GM21737 (cell line): ENCODE measurements at regions not wholly inside any gene's neighbourhood (a gene's known extent, or its start where the extent isn't known, plus 50 kb on each side); places are given as distances from the start of the nearest gene placed in this dataset.
"Not testable (repeated sequence)": the region's sequence is repeated elsewhere in the genome, so short reads cannot be mapped to it uniquely, and the experiment has no call there.

Experiments
- ATAC-seq: cut with Tn5 transposase; IDR thresholded peaks from one replicate; pipeline ENCODE4 v1.9.1; 2021; ENCODE audit warnings: mild to moderate bottlenecking, moderate library complexity; ENCODE audit not compliant: unreplicated experiment

- ATAC-seq: no peak
Measured at GRCh38 chr15:98263787-98264186, 303.3 kb downstream of the ARRDC4 start.

DNA sequence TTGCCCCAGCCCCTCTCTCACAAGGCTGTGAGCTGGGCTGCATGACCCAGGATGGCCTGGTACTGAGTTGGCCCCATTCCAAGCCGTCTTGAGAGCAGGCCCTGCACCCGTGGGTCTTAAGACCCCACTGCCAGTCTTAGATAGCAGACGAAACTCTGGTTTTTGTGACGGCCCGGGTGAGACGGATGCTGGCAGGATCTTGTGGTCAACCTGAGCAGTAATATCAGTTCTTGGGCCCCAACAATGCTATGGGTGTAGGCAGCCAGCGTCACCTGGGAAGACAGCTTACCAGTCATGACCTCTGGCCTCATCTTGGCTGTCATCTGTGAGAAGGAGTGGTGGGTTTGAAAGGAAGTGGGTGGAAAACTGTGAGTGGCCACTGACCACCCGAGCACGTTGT, 305.8 kb downstream of the ARRDC4 start:
- ATAC-seq: no peak

- ATAC-seq: no peak
Measured at GRCh38 chr15:98268163-98268562, 307.7 kb downstream of the ARRDC4 start.

DNA sequence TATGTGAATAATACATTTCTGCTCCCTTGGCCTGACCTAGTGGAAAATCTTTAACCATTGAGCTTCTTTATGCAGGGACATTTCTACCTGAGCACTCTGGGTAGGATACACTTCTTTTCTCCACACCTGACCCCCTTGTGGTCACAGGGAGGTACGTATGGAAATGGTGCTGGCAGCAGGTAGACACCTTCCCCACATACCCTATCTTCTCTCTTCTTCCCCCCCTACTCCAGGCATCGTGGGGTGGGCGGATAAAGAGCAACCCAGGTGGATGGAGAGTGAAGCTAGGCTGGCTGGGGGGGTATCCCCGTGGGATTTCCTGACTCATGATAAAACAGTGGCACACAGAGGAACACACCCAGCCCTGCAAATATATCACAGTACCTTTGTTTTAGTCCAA, 312.1 kb downstream of the ARRDC4 start:
- no peak for ATAC-seq

GRCh38 chr15:98276018-98276417, 315.5 kb downstream of the ARRDC4 start:
- ATAC-seq: no peak

DNA sequence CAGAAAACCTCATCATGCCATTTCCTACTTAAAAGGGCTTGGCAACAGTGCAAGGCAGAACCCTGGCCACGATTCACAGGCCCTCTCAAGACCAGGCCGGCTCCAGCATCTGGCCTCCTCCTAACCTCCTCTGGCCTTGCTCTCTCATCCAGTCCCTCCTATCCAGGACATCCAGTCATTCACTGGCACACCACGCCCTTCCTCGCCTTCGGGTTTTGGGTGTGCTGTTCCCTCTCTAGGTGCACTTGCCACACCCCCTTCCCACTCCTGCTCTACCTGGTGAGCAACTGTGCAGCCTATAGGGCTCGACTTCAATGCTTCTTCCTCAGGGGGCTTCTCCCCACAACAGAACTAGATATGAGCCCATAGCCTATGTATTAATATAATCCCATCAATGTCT, 317.1 kb downstream of the ARRDC4 start:
- no peak for ATAC-seq

- no peak for ATAC-seq
Measured at GRCh38 chr15:98280284-98280975, 319.9 kb downstream of the ARRDC4 start.

DNA sequence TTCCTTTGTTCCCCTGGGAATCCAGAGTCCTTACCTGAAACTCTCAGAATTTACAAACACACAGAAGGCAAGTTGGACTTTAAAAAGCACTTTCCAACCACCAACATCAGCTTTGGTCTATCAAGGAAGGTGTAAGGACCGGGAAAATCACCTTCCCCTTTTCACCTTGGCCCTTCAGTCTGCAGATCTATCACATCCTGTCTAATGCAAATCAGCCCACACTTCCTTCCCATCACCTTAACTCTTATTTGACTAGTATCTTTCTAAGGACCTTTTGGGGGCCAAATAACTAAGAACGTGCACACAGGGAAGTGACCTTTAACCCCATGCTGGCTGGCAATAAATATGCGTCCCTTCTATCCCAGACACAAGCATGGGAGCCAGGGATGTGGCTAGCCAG, 320.6 kb downstream of the ARRDC4 start:
- no peak for ATAC-seq

GRCh38 chr15:98282656-98283332, 322.3 kb downstream of the ARRDC4 start:
- ATAC-seq: no peak

GRCh38 chr15:98286200-98286599, 325.7 kb downstream of the ARRDC4 start:
- no peak for ATAC-seq

GRCh38 chr15:98286831-98287230, 326.3 kb downstream of the ARRDC4 start:
- no peak for ATAC-seq

GRCh38 chr15:98288091-98288590, 327.6 kb downstream of the ARRDC4 start:
- ATAC-seq: no peak

- no peak for ATAC-seq
Measured at GRCh38 chr15:98289747-98290146, 329.2 kb downstream of the ARRDC4 start.

DNA sequence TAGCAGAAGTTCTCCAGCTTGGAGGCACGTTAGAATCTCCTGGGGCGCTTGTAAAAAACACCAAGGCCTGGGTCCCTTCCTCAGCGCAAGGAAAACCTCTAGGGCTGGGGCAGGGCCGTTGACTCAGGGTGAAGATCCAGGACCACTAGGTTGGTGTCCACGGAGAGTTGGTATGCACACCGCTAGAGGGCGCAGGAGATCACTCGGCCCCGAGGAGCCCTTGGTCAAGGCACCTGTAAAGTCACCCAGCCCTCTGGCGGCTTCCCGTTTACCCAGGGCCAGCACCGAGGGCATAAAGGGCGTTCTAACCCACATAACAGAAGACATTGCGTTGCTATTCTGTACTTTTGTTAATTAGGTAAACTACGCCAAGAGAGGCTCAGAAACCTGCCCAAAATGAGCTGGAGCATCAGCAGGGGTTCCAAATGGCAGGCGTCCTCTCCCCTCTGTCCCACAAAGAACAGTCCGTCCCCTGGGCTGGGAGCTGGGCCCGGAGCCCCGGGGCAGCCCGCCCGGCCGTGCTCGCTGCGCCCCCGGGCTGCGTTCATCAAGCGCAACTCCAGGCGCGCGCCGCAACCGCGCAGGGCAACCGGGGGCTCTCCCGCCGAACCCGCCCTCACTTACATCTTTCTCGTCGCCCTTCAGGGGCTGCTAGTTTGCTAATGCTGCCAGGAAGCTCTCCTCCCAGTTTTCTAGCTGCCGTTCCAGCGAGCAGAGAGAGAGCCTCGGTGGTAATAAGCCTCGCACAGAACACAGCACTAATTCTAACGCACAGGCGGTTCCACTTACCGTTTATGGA, 332.1 kb downstream of the ARRDC4 start:
- peak; percentile 64 for ATAC-seq

DNA sequence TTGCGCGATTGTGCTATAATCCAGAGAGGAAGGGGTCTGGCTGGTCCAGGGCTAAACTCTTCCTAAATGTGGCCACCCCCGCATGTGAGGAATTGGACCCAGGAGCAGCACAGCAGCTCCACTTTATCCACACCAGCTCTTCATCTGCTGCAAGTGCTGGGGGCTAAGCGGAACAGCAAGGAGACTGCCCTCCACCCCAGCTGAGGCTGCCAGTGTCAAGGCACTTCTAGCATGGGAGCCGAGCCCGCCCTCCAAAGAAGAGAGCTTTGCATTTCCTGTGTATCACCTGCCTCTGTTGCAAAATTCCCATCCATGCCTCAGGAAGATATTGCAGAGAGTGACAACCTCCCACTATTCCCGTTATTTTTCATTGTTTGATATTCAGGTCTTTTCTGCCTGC, 333.6 kb downstream of the ARRDC4 start:
- ATAC-seq: no peak

DNA sequence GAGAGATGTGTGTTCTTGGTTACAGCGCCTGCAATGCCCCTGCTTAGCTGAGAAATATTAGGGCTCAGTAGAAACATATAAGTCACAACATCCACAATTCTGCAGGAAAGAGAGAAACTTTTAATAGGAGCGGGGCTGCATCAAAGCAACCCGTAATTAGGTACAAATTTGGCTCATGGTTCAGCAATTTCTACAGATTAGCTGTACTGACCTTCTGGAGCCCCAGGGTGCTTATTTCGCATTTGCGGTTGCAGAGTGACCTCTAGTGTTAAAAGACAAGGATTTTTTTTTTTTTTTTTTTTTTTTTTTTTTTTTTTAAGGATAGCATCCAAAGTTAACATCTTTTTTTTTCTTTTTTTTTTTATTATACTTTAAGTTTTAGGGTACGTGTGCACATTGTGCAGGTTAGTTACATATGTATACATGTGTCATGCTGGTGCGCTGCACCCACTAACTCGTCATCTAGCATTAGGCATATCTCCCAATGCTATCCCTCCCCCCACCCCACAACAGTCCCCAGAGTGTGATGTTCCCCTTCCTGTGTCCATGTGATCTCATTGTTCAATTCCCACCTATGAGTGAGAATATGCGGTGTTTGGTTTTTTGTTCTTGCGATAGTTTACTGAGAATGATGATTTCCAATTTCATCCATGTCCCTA, 334.7 kb downstream of the ARRDC4 start:
- not testable (repeated sequence) for ATAC-seq

GRCh38 chr15:98296653-98297052, 336.1 kb downstream of the ARRDC4 start:
- no peak for ATAC-seq

GRCh38 chr15:98304371-98304770, 343.9 kb downstream of the ARRDC4 start:
- no peak for ATAC-seq

- no peak for ATAC-seq
Measured at GRCh38 chr15:98308117-98308516, 340.2 kb upstream of the IGF1R start.

DNA sequence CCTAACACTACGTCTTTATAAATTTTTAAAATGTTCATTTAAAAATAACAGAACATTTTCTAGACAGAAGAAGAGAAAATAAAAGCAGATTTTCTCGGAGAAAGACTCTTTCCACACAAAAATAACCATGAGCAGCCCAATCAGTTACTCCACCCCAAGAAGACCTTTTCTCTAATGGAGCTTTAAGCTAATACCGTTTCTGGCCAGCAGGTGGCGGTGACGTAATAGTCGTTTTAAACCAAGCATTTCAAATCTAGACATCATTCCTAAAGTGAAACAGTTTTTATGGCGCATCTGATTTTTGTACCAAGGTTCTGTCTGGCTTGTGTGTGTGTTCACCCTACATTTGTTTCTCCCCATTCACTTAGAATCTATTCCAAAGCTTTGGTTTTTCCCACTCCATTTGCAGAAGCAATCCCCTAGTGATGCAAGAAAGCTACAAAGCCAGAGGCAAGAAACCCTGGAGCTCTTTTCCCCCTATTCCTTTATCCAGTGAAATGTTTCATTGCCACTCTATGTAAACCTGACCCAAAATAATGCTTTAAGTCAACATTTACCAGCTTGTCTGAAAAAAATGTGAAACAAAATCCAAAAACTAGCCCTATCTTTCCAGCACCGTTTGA, 336.7 kb upstream of the IGF1R start:
- no peak for ATAC-seq

DNA sequence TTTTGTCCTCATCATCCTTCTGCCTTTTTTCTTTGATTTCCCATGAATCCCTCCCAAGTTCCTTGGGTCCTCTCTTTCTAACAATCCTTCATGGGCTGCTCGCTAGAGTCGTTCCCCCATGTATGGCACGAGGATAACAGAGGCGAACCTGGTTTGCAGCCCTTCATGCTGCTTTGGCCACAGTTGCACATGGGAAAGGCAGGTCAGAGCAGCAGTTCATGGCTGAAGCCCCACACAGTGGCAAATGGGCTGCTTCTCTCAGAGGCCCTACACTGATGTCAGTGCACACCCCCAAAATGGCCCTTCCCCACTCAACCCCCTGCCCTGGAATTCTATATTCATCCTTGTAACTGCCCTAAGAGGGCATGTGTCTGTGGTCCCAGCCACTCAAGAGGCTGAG, 335.4 kb upstream of the IGF1R start:
- ATAC-seq: no peak
